CD14-positive monocyte (primary cell): ENCODE measurements at regions not wholly inside any gene's neighbourhood (a gene's known extent, or its start where the extent isn't known, plus 50 kb on each side); places are given as distances from the start of the nearest gene placed in this dataset.

Experiments used
- DNase-seq, 3 donors: peaks; one replicate each; pipeline ENCODE4 v3.0.0-alpha.2; 2011 to 2022
- H2AFZ ChIP-seq: 2 replicates; pipeline ENCODE4 v1.6.0; 2012; ENCODE audit warnings: mild to moderate bottlenecking, low read depth, low read length, inconsistent platforms; ENCODE audit not compliant: insufficient read depth, poor library complexity, severe bottlenecking
- H3K27ac ChIP-seq, 2 donors: 1 replicate in 1 of 2; 2 replicates in 1 of 2; pipeline ENCODE4 v1.5.1; 2012 to 2013; ENCODE audit warnings: low read length in 2 of 2, control low read depth in 1 of 2, inconsistent platforms in 1 of 2, low read depth in 1 of 2, mild to moderate bottlenecking in 1 of 2
- H3K27me3 ChIP-seq, 2 donors: one replicate each; pipeline versions ENCODE4 v1.6.0 to v1.6.1; 2011 to 2013; ENCODE audit warnings: low read length in 2 of 2; ENCODE audit not compliant: control insufficient read depth in 2 of 2, insufficient read depth in 2 of 2
- H3K36me3 ChIP-seq, 2 donors: replicated peaks in 1 of 2; 1 replicate in 1 of 2; 2 replicates in 1 of 2; pipeline versions ENCODE4 v1.5.1 to v1.6.1; 2012 to 2013; ENCODE audit warnings: low read length in 2 of 2, control low read depth in 1 of 2, inconsistent platforms in 1 of 2, mild to moderate bottlenecking in 1 of 2; ENCODE audit not compliant: insufficient read depth in 2 of 2, control insufficient read depth in 1 of 2
- H3K4me1 ChIP-seq, 2 donors: 1 replicate in 1 of 2; 2 replicates in 1 of 2; pipeline versions ENCODE4 v1.5.1 to v1.6.1; 2012 to 2013; ENCODE audit warnings: low read length in 2 of 2, control low read depth in 1 of 2, inconsistent platforms in 1 of 2, mild to moderate bottlenecking in 1 of 2, moderate library complexity in 1 of 2; ENCODE audit not compliant: insufficient read depth in 2 of 2, control insufficient read depth in 1 of 2
- H3K4me2 ChIP-seq: replicated peaks from 2 replicates; pipeline ENCODE3; 2012; ENCODE audit warnings: low read length, moderate library complexity, mild to moderate bottlenecking; ENCODE audit not compliant: poor library complexity, severe bottlenecking; ENCODE audit errors: extremely low read depth
- H3K4me3 ChIP-seq, 3 experiments: fragments of 200-600 bp in 1 of 3; sonication (generic) in 1 of 3; replicated peaks in 1 of 3; 1 replicate in 2 of 3; 2 replicates in 1 of 3; pipeline ENCODE4 v1.5.1; 2011 to 2013; ENCODE audit warnings: low read length in 3 of 3, mild to moderate bottlenecking in 3 of 3, control low read depth in 2 of 3, low read depth in 2 of 3, inconsistent platforms in 1 of 3, moderate library complexity in 1 of 3
- H3K79me2 ChIP-seq: 2 replicates; pipeline ENCODE4 v1.6.0; 2012; ENCODE audit warnings: mild to moderate bottlenecking, control low read depth, inconsistent platforms, low read length, moderate library complexity; ENCODE audit not compliant: insufficient read depth
- H3K9ac ChIP-seq: 2 replicates; pipeline ENCODE4 v1.6.0; 2017; ENCODE audit warnings: low read length, mild to moderate bottlenecking; ENCODE audit not compliant: insufficient read depth, poor library complexity, severe bottlenecking
- H3K9me3 ChIP-seq, 2 donors: replicated peaks in 1 of 2; 1 replicate in 1 of 2; 2 replicates in 1 of 2; pipeline versions ENCODE4 v1.5.1 to v1.6.1; 2012 to 2013; ENCODE audit warnings: low read length in 2 of 2, control low read depth in 1 of 2; ENCODE audit not compliant: control insufficient read depth in 1 of 2, insufficient read depth in 1 of 2
- H4K20me1 ChIP-seq: 2 replicates; pipeline ENCODE4 v1.6.0; 2012; ENCODE audit warnings: mild to moderate bottlenecking, low read length, control low read depth, moderate library complexity; ENCODE audit not compliant: insufficient read depth
- H3K27ac Mint-ChIP-seq, 7 donors: one replicate each; pipeline ENCODE4 v1.8.0; 2020; ENCODE audit warnings: mild to moderate bottlenecking in 7 of 7, mixed read lengths in 7 of 7, moderate library complexity in 6 of 7, inconsistent platforms in 2 of 7
- H3K27me3 Mint-ChIP-seq, 3 donors: one replicate each; pipeline ENCODE4 v1.8.0; 2021 to 2022; ENCODE audit warnings: low read depth in 3 of 3, mild to moderate bottlenecking in 3 of 3, mixed read lengths in 3 of 3, moderate library complexity in 3 of 3, inconsistent platforms in 1 of 3
- H3K36me3 Mint-ChIP-seq, 2 donors: one replicate each; pipeline ENCODE4 v1.8.0; 2020; ENCODE audit warnings: mixed read lengths in 2 of 2, inconsistent platforms in 1 of 2, mild to moderate bottlenecking in 1 of 2
- H3K4me1 Mint-ChIP-seq: one replicate; pipeline ENCODE4 v1.8.0; 2020; ENCODE audit warnings: mild to moderate bottlenecking, mixed read lengths
- H3K4me3 Mint-ChIP-seq, 2 donors: one replicate each; pipeline ENCODE4 v1.8.0; 2020; ENCODE audit warnings: mild to moderate bottlenecking in 2 of 2, mixed read lengths in 2 of 2, moderate library complexity in 1 of 2
- H3K9me3 Mint-ChIP-seq, 7 donors: one replicate each; pipeline ENCODE4 v1.8.0; 2020 to 2022; ENCODE audit warnings: mixed read lengths in 7 of 7, mild to moderate bottlenecking in 6 of 7, moderate library complexity in 6 of 7, inconsistent platforms in 2 of 7
- CTCF ChIP-seq: fragments of 200-600 bp; IDR thresholded peaks from one replicate; pipeline ENCODE4 v1.8.0; 2022; ENCODE audit warnings: antibody characterized with exemption, mild to moderate bottlenecking
- WGBS: methylation state at CpG from one replicate; pipeline ENCODE4 v1.1.5; 2013; ENCODE audit warnings: missing lambda C conversion rate; ENCODE audit not compliant: insufficient coverage; 5-methylcytosine and 5-hydroxymethylcytosine counted together
- intact Hi-C, 2 donors: fragments of 100-400 bp; cut with micrococcal nuclease; formaldehyde crosslinking; loops; one replicate each; pipeline versions ENCODE4 v1.15.0 to v1.15.1; 2023

- no peaks in the 10 kb centered on the region for H3K36me3 Mint-ChIP-seq
- H3K27ac Mint-ChIP-seq = no peak overlapping the region
- no peak overlapping the region for H2AFZ ChIP-seq
- no peak overlapping the region for H3K4me3 Mint-ChIP-seq
- no peaks in the 10 kb centered on the region for H4K20me1 ChIP-seq
- no peak overlapping the region for H3K4me3 ChIP-seq
- no peak for DNase-seq
- H3K4me1 Mint-ChIP-seq = no peaks in the 10 kb centered on the region
- intact Hi-C loops = no loop called here
- H3K27me3 ChIP-seq = no peaks in the 10 kb centered on the region
- 84% methylated on average over 4 of the region's 5 CpGs for WGBS
- no peaks in the 10 kb centered on the region for H3K79me2 ChIP-seq
- no peak overlapping the region for H3K9ac ChIP-seq
- no peak overlapping the region for H3K27ac ChIP-seq
- no peaks in the 10 kb centered on the region for H3K27me3 Mint-ChIP-seq
- H3K36me3 ChIP-seq = no peaks in the 10 kb centered on the region
- H3K4me1 ChIP-seq = no peaks in the 10 kb centered on the region
- no peaks in the 10 kb centered on the region for H3K9me3 ChIP-seq
- no peak for TF ChIP-seq CTCF
- H3K4me2 ChIP-seq = no peak overlapping the region
- H3K9me3 Mint-ChIP-seq = peaks cover 0 to 5% (median 0%) of the 10 kb centered on the region in 7 donors
These were observed 88.6 kb downstream of the SLC5A7 start for GRCh38 chr2:108074946-108075345.

- WGBS = no CpG with 5 or more reads among the region's 5 CpGs
- Mint-ChIP-seq H3K27me3 (peaks cover 0 to 1% (median 0%) of the 10 kb centered on the region in 3 donors), H3K4me1 (no peaks in the 10 kb centered on the region), H3K4me3 (no peak overlapping the region), H3K27ac (no peak overlapping the region), H3K36me3 (no peaks in the 10 kb centered on the region), H3K9me3 (peaks cover 0 to 5% (median 0%) of the 10 kb centered on the region in 7 donors)
- no peak overlapping the region for H3K4me2 ChIP-seq
- no peaks in the 10 kb centered on the region for H3K4me1 ChIP-seq
- H3K9me3 ChIP-seq = no peaks in the 10 kb centered on the region
- H3K9ac ChIP-seq = no peak overlapping the region
- H3K4me3 ChIP-seq = no peak overlapping the region
- no peaks in the 10 kb centered on the region for H3K36me3 ChIP-seq
- H3K27me3 ChIP-seq = no peaks in the 10 kb centered on the region
- H3K27ac ChIP-seq = no peak overlapping the region
- no peak for TF ChIP-seq CTCF
- DNase-seq = no peak
- no peaks in the 10 kb centered on the region for H4K20me1 ChIP-seq
- no peaks in the 10 kb centered on the region for H3K79me2 ChIP-seq
- H2AFZ ChIP-seq = no peak overlapping the region
- intact Hi-C loops = no loop called here
These were observed 90.2 kb downstream of the SLC5A7 start for GRCh38 chr2:108076527-108076926.
